GM12878 (cell line): ENCODE measurements at regions not wholly inside any gene's neighbourhood (a gene's known extent, or its start where the extent isn't known, plus 50 kb on each side); places are given as distances from the start of the nearest gene placed in this dataset.

ENCODE experiments used
- ATAC-seq: fragments of 200-7000 bp; cut with Tn5 transposase; 3 replicates; pipeline ENCODE4 v1.9.1; 2020; ENCODE audit warnings: mild to moderate bottlenecking, moderate library complexity
- BruUV-seq: library from RNA; stranded (reverse); fragments of 400-500 nt; replicated peaks from 2 replicates; lab custom pipeline; 2021; lab: Mats Ljungman, UMichigan
- CTCF ChIA-PET: fragments of 300-600 bp; sonication (Branson Sonifier 250); formaldehyde crosslinking; extraction: SDS; loops from one replicate; lab custom pipeline; 2021; ENCODE audit warnings: inconsistent platforms; lab: Yijun Ruan, JAX
- POLR2A ChIA-PET: fragments of 350-600 bp; formaldehyde crosslinking; extraction: SDS; loops from one replicate; lab custom pipeline; 2021; ENCODE audit warnings: inconsistent platforms; lab: Charles Lee
- RAD21 ChIA-PET: fragments of 300-600 bp; sonication (Branson Sonifier 250); formaldehyde crosslinking; loops from one replicate; lab custom pipeline; 2023; ENCODE audit warnings: antibody characterized with exemption; ENCODE audit not compliant: unreplicated experiment; lab: Charles Lee
- SMC1A ChIA-PET: fragments of 300-600 bp; sonication (Branson Sonifier 250); formaldehyde crosslinking; loops from one replicate; lab custom pipeline; 2023; ENCODE audit not compliant: unreplicated experiment, uncharacterized antibody; lab: Charles Lee
- DNase-seq: peaks from one replicate; pipeline ENCODE4 v3.0.0-alpha.2; 2011; ENCODE audit warnings: low read depth, low spot score
- FAIRE-seq: peaks from 3 replicates; lab custom pipeline; 2011; peaks lifted over from hg19 to GRCh38; lab: Jason Lieb, UNC
- H2AFZ ChIP-seq: 2 replicates; pipeline ENCODE4 v1.6.0; 2011; ENCODE audit warnings: low read depth, low read length, control low read depth; ENCODE audit not compliant: control insufficient read depth
- H3K27ac ChIP-seq: 2 replicates; pipeline ENCODE4 v1.5.1; 2011; ENCODE audit warnings: control low read depth; ENCODE audit not compliant: control insufficient read depth, insufficient read depth
- H3K27me3 ChIP-seq, 2 experiments: replicated peaks in 1 of 2; 2 replicates each; pipeline versions ENCODE4 v1.6.0 to v1.6.1; 2011; ENCODE audit warnings: low read length in 1 of 2; ENCODE audit not compliant: control insufficient read depth in 2 of 2, insufficient read depth in 2 of 2
- H3K36me3 ChIP-seq, 2 experiments: 2 replicates each; pipeline ENCODE4 v1.5.1; 2011; ENCODE audit warnings: low read length in 1 of 2; ENCODE audit not compliant: control insufficient read depth in 2 of 2, insufficient read depth in 2 of 2
- H3K4me1 ChIP-seq: 2 replicates; pipeline ENCODE4 v1.6.1; 2011; ENCODE audit warnings: mild to moderate bottlenecking, low read length, moderate library complexity, mixed read lengths; ENCODE audit not compliant: control insufficient read depth, insufficient read depth
- H3K4me2 ChIP-seq: 2 replicates; pipeline ENCODE4 v1.6.0; 2011; ENCODE audit warnings: control low read depth; ENCODE audit not compliant: control insufficient read depth, insufficient read depth
- H3K4me3 ChIP-seq: fragments of 200-600 bp; sonication (generic); 2 replicates; pipeline ENCODE4 v1.5.1; 2016
- H3K79me2 ChIP-seq: 2 replicates; pipeline ENCODE4 v1.6.0; 2011; ENCODE audit warnings: low read length; ENCODE audit not compliant: control insufficient read depth, insufficient read depth
- H3K9ac ChIP-seq: 2 replicates; pipeline ENCODE4 v1.8.0; 2011; ENCODE audit warnings: low read length, control low read depth, mixed read lengths; ENCODE audit not compliant: control insufficient read depth, insufficient read depth
- H3K9me3 ChIP-seq: replicated peaks from 3 replicates; pipeline ENCODE4 v1.5.1; 2011; ENCODE audit warnings: mild to moderate bottlenecking, low read length; ENCODE audit not compliant: control insufficient read depth, insufficient read depth
- H4K20me1 ChIP-seq: 2 replicates; pipeline ENCODE4 v1.6.0; 2011; ENCODE audit not compliant: control insufficient read depth, insufficient read depth
- BACH1 ChIP-seq: fragments of 450-650 bp; IDR thresholded peaks from 2 replicates; pipeline ENCODE4 v1.6.1; 2017; ENCODE audit warnings: mild to moderate bottlenecking, borderline replicate concordance
- BCL11A ChIP-seq: IDR thresholded peaks from 2 replicates; pipeline ENCODE4 v1.6.1; 2011; ENCODE audit warnings: low read depth, low read length
- BRCA1 ChIP-seq: IDR thresholded peaks from 2 replicates; pipeline ENCODE4 v1.6.1; 2011; ENCODE audit warnings: low read depth, low read length, improper control_type of control experiment
- E2F4 ChIP-seq: IDR thresholded peaks from 2 replicates; pipeline ENCODE4 v1.6.1; 2012; ENCODE audit warnings: low read depth, low read length, improper control_type of control experiment
- FOXM1 ChIP-seq: IDR thresholded peaks from 2 replicates; pipeline ENCODE4 v1.6.1; 2012; ENCODE audit warnings: low read depth, mild to moderate bottlenecking, inconsistent platforms, low read length, moderate library complexity
- HCFC1 ChIP-seq: fragments of 150-350 bp; IDR thresholded peaks from 2 replicates; pipeline ENCODE4 v1.6.1; 2014; ENCODE audit warnings: low read length
- MEF2B ChIP-seq: fragments of 450-650 bp; IDR thresholded peaks from 2 replicates; pipeline ENCODE4 v1.6.1; 2018; ENCODE audit warnings: mild to moderate bottlenecking, moderate library complexity; ENCODE audit not compliant: partially characterized antibody, poor library complexity, severe bottlenecking
- MXI1 ChIP-seq: fragments of 150-350 bp; IDR thresholded peaks from 2 replicates; pipeline ENCODE4 v1.6.1; 2011; ENCODE audit warnings: low read depth, mild to moderate bottlenecking, inconsistent platforms, low read length, improper control_type of control experiment
- NR2C1 ChIP-seq: fragments of 450-650 bp; IDR thresholded peaks from 2 replicates; pipeline ENCODE4 v1.6.1; 2017; ENCODE audit warnings: antibody characterized with exemption, mild to moderate bottlenecking, moderate library complexity
- SKIL ChIP-seq: fragments of 450-650 bp; IDR thresholded peaks from 2 replicates; pipeline ENCODE4 v1.6.1; 2017; ENCODE audit warnings: mild to moderate bottlenecking, low read depth, inconsistent platforms; ENCODE audit not compliant: poor library complexity, severe bottlenecking
- TAF1 ChIP-seq: IDR thresholded peaks from 2 replicates; pipeline ENCODE4 v1.6.1; 2011; ENCODE audit warnings: mild to moderate bottlenecking, low read depth, low read length, borderline replicate concordance
- ZNF217 ChIP-seq: fragments of 450-650 bp; IDR thresholded peaks from 2 replicates; pipeline ENCODE4 v1.6.1; 2017; ENCODE audit warnings: antibody characterized with exemption, mild to moderate bottlenecking
- ZNF274 ChIP-seq: IDR thresholded peaks from one replicate; pipeline ENCODE4 v1.8.0; 2011; ENCODE audit not compliant: insufficient read length, insufficient read depth
- WGBS: methylation state at CpG from one replicate; pipeline ENCODE4 v1.1.6; 2016; ENCODE audit warnings: low lambda C conversion rate; ENCODE audit not compliant: insufficient replicate concordance, insufficient coverage; ENCODE audit errors: missing lambda C conversion rate; 5-methylcytosine and 5-hydroxymethylcytosine counted together
- in situ Hi-C: fragments of 300-500 bp; cut with MboI; formaldehyde crosslinking; loops from 9 replicates; pipeline ENCODE4 v1.14.3; 2018; ENCODE audit warnings: mixed read lengths
- intact Hi-C: fragments of 100-400 bp; cut with micrococcal nuclease; formaldehyde crosslinking; loops from one replicate; pipeline ENCODE4 v1.14.2; 2022; ENCODE audit not compliant: unreplicated experiment

GRCh38 chr18:54742659-54743604 lies 85.3 kb upstream of the RAB27B start (continued):
- no peak for TF ChIP-seq ZNF217
- no peak for TF ChIP-seq FOXM1

- TF ChIP-seq ZNF274: no peak
- no peak for TF ChIP-seq MXI1
- TF ChIP-seq MEF2B: no peak
- no peak for TF ChIP-seq HCFC1
- TF ChIP-seq SKIL: no peak
- TF ChIP-seq NR2C1: no peak
- TF ChIP-seq BRCA1: no peak
- TF ChIP-seq E2F4: no peak
- no peak for TF ChIP-seq BCL11A
- no peak for TF ChIP-seq TAF1
- TF ChIP-seq BACH1: no peak
- RAD21 ChIA-PET: no interaction called here
Observed at GRCh38 chr18:54743605-54743995, 84.7 kb upstream of the RAB27B start.

More at GRCh38 chr18:54743605-54743995, 84.7 kb upstream of the RAB27B start:
- Histone ChIP-seq H3K4me2 (no peak overlapping the region), H3K27me3 (no peaks in the 10 kb centered on the region; a peak in 2 of 4 replicates), H3K4me1 (no peaks in the 10 kb centered on the region), H3K36me3 (no peaks in the 10 kb centered on the region), H3K4me3 (no peak overlapping the region), H3K9me3 (no peaks in the 10 kb centered on the region), H2AFZ (no peak overlapping the region), H3K79me2 (no peaks in the 10 kb centered on the region), H3K27ac (no peak overlapping the region), H4K20me1 (no peaks in the 10 kb centered on the region), H3K9ac (no peak overlapping the region)
- CTCF ChIA-PET: no interaction called here
- in situ Hi-C loops: no loop called here
- intact Hi-C loops: no loop called here
- SMC1A ChIA-PET: interaction anchor here (0.7 kb wide), 1 partner anchor 8 kb away, joined by 3 read pairs; no protein-coding TSS in a partner anchor
- DNase-seq: no peak
- ATAC-seq: no peak
- BruUV-seq: no TSS peak
- WGBS: 2% methylated on average over 4 of the region's 4 CpGs
- FAIRE-seq: no peak
- POLR2A ChIA-PET: no interaction called here
